Heart left ventricle (tissue), 16 donors: ENCODE measurements at regions not wholly inside any gene's neighbourhood (a gene's known extent, or its start where the extent isn't known, plus 50 kb on each side); places are given as distances from the start of the nearest gene placed in this dataset.

ENCODE experiments used
- ATAC-seq, 4 donors: fragments of 200-7000 bp; cut with Tn5 transposase; one replicate each; pipeline ENCODE4 v1.9.1; 2020 to 2022; ENCODE audit warnings: moderate library complexity in 4 of 4, mild to moderate bottlenecking in 3 of 4, moderate number of reproducible peaks in 1 of 4
- DNase-seq, 5 donors: peaks; one replicate each; pipeline ENCODE4 v3.0.0-alpha.2; 2020
- H3K27ac ChIP-seq, 12 donors: fragments of 200-600 bp; sonication (generic) in 4 of 12; one replicate each; pipeline versions ENCODE4 v1.5.0 to v1.8.0; 2016 to 2022; ENCODE audit warnings: mild to moderate bottlenecking in 2 of 12
- H3K27me3 ChIP-seq, 9 donors: fragments of 200-600 bp; sonication (generic) in 2 of 9; one replicate each; pipeline versions ENCODE4 v1.5.1 to v1.8.0; 2016 to 2022; ENCODE audit warnings: mild to moderate bottlenecking in 3 of 9
- H3K36me3 ChIP-seq, 9 donors: fragments of 200-600 bp; sonication (generic) in 2 of 9; one replicate each; pipeline versions ENCODE4 v1.5.0 to v1.8.0; 2018 to 2022; ENCODE audit warnings: mild to moderate bottlenecking in 2 of 9
- H3K4me1 ChIP-seq, 12 donors: fragments of 200-600 bp; sonication (generic) in 4 of 12; one replicate each; pipeline versions ENCODE4 v1.5.0 to v1.8.0; 2016 to 2022; ENCODE audit warnings: mild to moderate bottlenecking in 3 of 12
- H3K4me3 ChIP-seq, 12 donors: fragments of 200-600 bp; sonication (generic) in 4 of 12; one replicate each; pipeline versions ENCODE4 v1.5.0 to v1.8.0; 2017 to 2022; ENCODE audit warnings: mild to moderate bottlenecking in 9 of 12, moderate library complexity in 4 of 12
- H3K9me3 ChIP-seq, 12 donors: fragments of 200-600 bp; sonication (generic) in 4 of 12; one replicate each; pipeline versions ENCODE4 v1.5.0 to v1.8.0; 2016 to 2022; ENCODE audit warnings: mild to moderate bottlenecking in 1 of 12
- POLR2A ChIP-seq, 2 donors: fragments of 450-650 bp; IDR thresholded peaks; one replicate each; pipeline ENCODE4 v1.6.1; 2017; ENCODE audit warnings: antibody characterized with exemption in 2 of 2, mild to moderate bottlenecking in 2 of 2, moderate library complexity in 2 of 2
- WGBS, 4 donors: extraction: QIAGEN DNeasy Blood & Tissue Kit in 2 of 4; methylation state at CpG; one replicate each; pipeline versions ENCODE4 v1.1.5 to v1.1.7; 2013 to 2018; 5-methylcytosine and 5-hydroxymethylcytosine counted together
- intact Hi-C, 10 donors: fragments of 100-400 bp; cut with DNase I; formaldehyde crosslinking; loops; one replicate each; pipeline versions ENCODE4 v1.11.1 to v1.14.2; 2022
- TF ChIP-seq, protein P1 (sequence below), 12 donors: fragments of 200-600 bp; sonication (generic) in 4 of 12; IDR thresholded peaks; one replicate each; pipeline versions ENCODE4 v1.5.0 to v1.8.0; 2018 to 2022; ENCODE audit warnings: antibody characterized with exemption in 12 of 12, mild to moderate bottlenecking in 5 of 12
- donor health status: ischemic (EF 13 %, LVEDD 7.1; RV severe dilation, severe dysfunction).
- donor health status: healthy with polysubstance abuse.
- donor health status: DM: no; HTN: yes; CAD: no.
- donor health status: DM: no; HTN: no; CAD: no.
- donor health status: ischemic (EF 25% LVEDD 6.9; RV normal size, moderate dysfunction).
- donor health status: ischemic (EF 25% LVEDD 5.7; RV mildly dilated, moderate dysfunction).
- donor health status: healthy.
- donor health status: DM: yes; HTN: yes; CAD: no.
- donor health status: ischemic (EF 35%, LVEDD 5.7; RV mildly dilated, moderate dysfunction).
- donor health status: nonischemic (EF 11% LVEDD 7.7; RV severe dilation, severe dysfunction).
- donor health status: DM: yes; HTN: yes; CAD: no.
- donor health status: PGD.
- donor health status: ischemic (EF 29% LVEDD 5.4; RV normal size, mild dysfunction).
- donor health status: nonischemic (EF 23%, LVEDD 6.1; RV moderate dilation, normal function).

DNA sequence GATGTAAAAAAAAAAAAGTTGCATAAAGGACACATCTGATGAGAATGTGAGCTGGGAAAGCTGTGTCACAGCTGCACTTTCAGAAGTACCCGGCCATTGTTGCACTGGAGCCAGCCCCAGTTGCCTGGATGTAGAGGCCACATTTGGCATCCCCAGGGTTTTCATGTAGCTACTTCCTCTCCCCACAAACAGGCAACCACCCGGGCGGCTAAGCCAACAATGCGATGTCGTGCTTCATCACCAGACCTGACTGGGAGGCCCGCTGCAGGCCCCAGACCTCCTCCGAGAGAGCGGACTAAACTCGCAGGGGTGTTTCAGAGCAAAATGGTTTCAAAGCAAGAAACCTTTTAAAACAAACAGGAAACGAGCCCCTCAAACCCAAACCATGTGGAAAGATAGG, 142.3 kb downstream of the TMCO5A start:
- ATAC-seq (no peak), DNase-seq (peak in 1 of 5 donors; percentile 15)
- WGBS, 4 donors = 70 to 77% (median 72%) methylated on average over 10 of the region's 10 CpGs
- TF ChIP-seq, protein P1, sequence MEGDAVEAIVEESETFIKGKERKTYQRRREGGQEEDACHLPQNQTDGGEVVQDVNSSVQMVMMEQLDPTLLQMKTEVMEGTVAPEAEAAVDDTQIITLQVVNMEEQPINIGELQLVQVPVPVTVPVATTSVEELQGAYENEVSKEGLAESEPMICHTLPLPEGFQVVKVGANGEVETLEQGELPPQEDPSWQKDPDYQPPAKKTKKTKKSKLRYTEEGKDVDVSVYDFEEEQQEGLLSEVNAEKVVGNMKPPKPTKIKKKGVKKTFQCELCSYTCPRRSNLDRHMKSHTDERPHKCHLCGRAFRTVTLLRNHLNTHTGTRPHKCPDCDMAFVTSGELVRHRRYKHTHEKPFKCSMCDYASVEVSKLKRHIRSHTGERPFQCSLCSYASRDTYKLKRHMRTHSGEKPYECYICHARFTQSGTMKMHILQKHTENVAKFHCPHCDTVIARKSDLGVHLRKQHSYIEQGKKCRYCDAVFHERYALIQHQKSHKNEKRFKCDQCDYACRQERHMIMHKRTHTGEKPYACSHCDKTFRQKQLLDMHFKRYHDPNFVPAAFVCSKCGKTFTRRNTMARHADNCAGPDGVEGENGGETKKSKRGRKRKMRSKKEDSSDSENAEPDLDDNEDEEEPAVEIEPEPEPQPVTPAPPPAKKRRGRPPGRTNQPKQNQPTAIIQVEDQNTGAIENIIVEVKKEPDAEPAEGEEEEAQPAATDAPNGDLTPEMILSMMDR (IDR thresholded peaks at IDR 0.05) = no peak
- TF ChIP-seq POLR2A (IDR thresholded peaks at IDR 0.05) = no peak
- no peak overlapping the region for H3K27ac ChIP-seq
- no peaks in the 10 kb centered on the region for H3K36me3 ChIP-seq
- H3K4me1 ChIP-seq = peaks cover 0 to 44% (median 15%) of the 10 kb centered on the region in 12 donors
- no peaks in the 10 kb centered on the region for H3K27me3 ChIP-seq
- no peaks in the 10 kb centered on the region for H3K9me3 ChIP-seq
- intact Hi-C loops = loop anchor here in 4 of 10 donors (10.0 kb wide), 4 partner anchors 138 to 298 kb away; partner anchors contain the start of gene SPRED1 (in 1 of the 4)
- H3K4me3 ChIP-seq = no peak overlapping the region

DNA sequence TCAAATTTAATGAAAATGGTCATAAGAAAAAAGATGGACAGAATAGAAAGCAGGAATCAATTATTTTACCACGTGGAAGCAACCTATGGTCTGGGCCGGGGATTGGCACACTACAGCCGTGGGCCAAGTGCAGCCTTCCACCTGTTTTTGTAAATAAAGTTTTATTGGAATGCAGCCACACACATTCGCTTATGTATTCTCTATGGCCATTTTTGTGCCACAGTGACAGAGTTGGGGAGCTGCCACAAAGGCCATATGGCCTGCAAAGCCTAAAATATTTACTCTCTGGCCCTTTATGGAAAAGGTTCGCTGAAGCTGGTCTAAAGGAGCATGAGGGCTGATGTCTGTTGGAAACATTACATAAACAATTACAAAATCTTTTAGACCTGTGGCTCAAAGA, 144.8 kb downstream of the TMCO5A start:
- intact Hi-C loops = loop anchor here in 4 of 10 donors (10.0 kb wide), 4 partner anchors 136 to 296 kb away; partner anchors contain the start of gene SPRED1 (in 1 of the 4)
- Histone ChIP-seq H3K4me3 (no peak overlapping the region), H3K36me3 (no peaks in the 10 kb centered on the region), H3K27me3 (no peaks in the 10 kb centered on the region), H3K27ac (no peak overlapping the region), H3K9me3 (no peaks in the 10 kb centered on the region), H3K4me1 (peaks cover 0 to 29% (median under 1%) of the 10 kb centered on the region in 12 donors)
- ATAC-seq (no peak), DNase-seq (no peak)
- no peak for TF ChIP-seq POLR2A (IDR thresholded peaks at IDR 0.05)
- TF ChIP-seq, protein P1 (IDR thresholded peaks at IDR 0.05) = no peak
- WGBS, 4 donors = 91 to 95% (median 93%) methylated on average over 5 of the region's 5 CpGs

DNA sequence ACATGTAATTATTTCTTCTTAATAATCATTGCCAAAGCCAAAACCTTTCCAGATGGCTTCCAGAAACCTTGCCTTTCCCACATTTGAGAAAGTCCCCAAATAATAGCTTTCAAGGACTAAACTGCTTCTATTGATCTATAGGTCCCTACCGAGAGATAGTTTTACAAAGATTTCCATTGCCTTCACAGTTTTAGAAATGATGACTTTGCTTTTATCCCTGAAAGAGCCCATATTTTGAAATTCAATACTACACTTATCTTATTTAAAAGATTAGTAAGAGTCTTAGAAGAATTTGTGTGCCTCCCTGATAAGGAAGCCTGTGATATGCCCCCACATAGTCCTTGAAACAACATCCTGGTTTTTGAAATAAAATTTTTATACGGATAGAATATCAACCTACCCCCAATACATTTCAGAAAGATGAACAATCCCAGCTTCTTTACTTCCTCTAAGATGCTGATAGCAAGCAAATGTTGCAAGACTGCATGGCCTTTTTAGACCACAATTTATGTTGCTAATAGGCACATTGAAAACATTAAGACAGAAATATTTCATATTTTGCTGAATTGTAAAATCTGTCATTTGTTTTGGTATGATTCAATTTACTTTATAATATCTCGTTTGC, 146.3 kb downstream of the TMCO5A start:
- ATAC-seq = no peak
- Histone ChIP-seq H3K9me3 (no peaks in the 10 kb centered on the region), H3K4me1 (peaks cover 0 to 41% (median 5%) of the 10 kb centered on the region in 12 donors), H3K27me3 (no peaks in the 10 kb centered on the region), H3K27ac (no peak overlapping the region), H3K4me3 (no peak overlapping the region), H3K36me3 (no peaks in the 10 kb centered on the region)
- intact Hi-C loops = no loop called here
- DNase-seq = no peak
- TF ChIP-seq, protein P1 (IDR thresholded peaks at IDR 0.05) = no peak
- no peak for TF ChIP-seq POLR2A (IDR thresholded peaks at IDR 0.05)
- WGBS, 4 donors = 71 to 73% (median 72%) methylated on average over 3 of the region's 3 CpGs

DNA sequence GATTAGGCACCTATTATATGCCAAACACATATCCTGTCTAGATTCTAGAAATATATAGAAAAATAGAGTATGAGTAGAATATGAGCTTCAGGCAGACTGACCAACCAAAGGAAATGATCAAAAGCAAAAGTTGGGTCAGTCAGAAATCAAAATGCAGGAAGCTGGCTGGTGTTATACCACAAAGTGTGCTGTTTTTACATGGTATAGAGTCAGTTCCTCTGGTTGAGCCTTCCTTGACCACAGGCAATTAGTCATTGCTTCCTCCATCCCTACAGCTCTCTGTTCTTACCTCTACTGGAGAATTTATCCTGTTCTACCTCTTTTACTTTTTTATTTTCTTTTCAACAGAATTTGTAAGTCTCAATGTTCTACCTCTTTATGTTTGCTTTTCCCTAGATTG, 149.8 kb downstream of the TMCO5A start:
- Histone ChIP-seq H3K9me3 (no peaks in the 10 kb centered on the region), H3K27me3 (no peaks in the 10 kb centered on the region), H3K4me1 (peaks cover 0 to 60% (median 5%) of the 10 kb centered on the region in 12 donors), H3K36me3 (no peaks in the 10 kb centered on the region), H3K4me3 (no peak overlapping the region), H3K27ac (peak overlapping the region in 1 of 12 donors; percentile 83)
- no peak for DNase-seq
- TF ChIP-seq POLR2A (IDR thresholded peaks at IDR 0.05) = no peak
- intact Hi-C loops = no loop called here
- peak in 3 of 4 donors; percentile 46 to 65 (median 58) for ATAC-seq
